WTC11 (cell line): ENCODE measurements at regions not wholly inside any gene's neighbourhood (a gene's known extent, or its start where the extent isn't known, plus 50 kb on each side); places are given as distances from the start of the nearest gene placed in this dataset.

ENCODE experiments used
- ATAC-seq: fragments of 200-7000 bp; cut with Tn5 transposase; 2 replicates; pipeline ENCODE4 v1.10.0; 2021; ENCODE audit warnings: mild to moderate bottlenecking, moderate library complexity
- CTCF ChIA-PET: fragments of 300-600 bp; sonication (Branson Sonifier 250); formaldehyde crosslinking; loops from one replicate; lab custom pipeline; 2021; ENCODE audit warnings: antibody characterized with exemption; lab: Charles Lee
- POLR2A ChIA-PET: fragments of 350-600 bp; sonication (Branson Sonifier 250); formaldehyde crosslinking; loops from one replicate; lab custom pipeline; 2021; ENCODE audit warnings: antibody characterized with exemption; lab: Charles Lee
- DNase-seq: peaks from one replicate; pipeline ENCODE4 v3.0.0; 2021; ENCODE audit warnings: low spot score
- H3K27ac Mint-ChIP-seq: 2 replicates; pipeline ENCODE4 v1.8.0; 2021; ENCODE audit warnings: mixed read lengths
- H3K27me3 Mint-ChIP-seq: 2 replicates; pipeline ENCODE4 v1.8.0; 2021; ENCODE audit warnings: low read depth, mild to moderate bottlenecking, moderate library complexity, mixed read lengths
- H3K36me3 Mint-ChIP-seq: 2 replicates; pipeline ENCODE4 v1.8.0; 2021; ENCODE audit warnings: mixed read lengths
- H3K4me1 Mint-ChIP-seq: 2 replicates; pipeline ENCODE4 v1.8.0; 2022; ENCODE audit warnings: mixed read lengths
- H3K4me3 Mint-ChIP-seq: 2 replicates; pipeline ENCODE4 v1.8.0; 2021; ENCODE audit warnings: mild to moderate bottlenecking, moderate library complexity, mixed read lengths
- H3K9me3 Mint-ChIP-seq: 2 replicates; pipeline ENCODE4 v1.8.0; 2021; ENCODE audit warnings: mixed read lengths
- AFF4 ChIP-seq: sonication (generic); formaldehyde crosslinking; IDR thresholded peaks from 2 replicates; pipeline ENCODE4 v1.8.1; 2023; ENCODE audit warnings: mild to moderate bottlenecking, missing genetic modification reagents, borderline replicate concordance
- CTCF ChIP-seq: fragments of 200-600 bp; IDR thresholded peaks from 2 replicates; pipeline ENCODE4 v1.8.0; 2022; ENCODE audit warnings: antibody characterized with exemption
- E2F4 ChIP-seq: sonication (generic); formaldehyde crosslinking; IDR thresholded peaks from 2 replicates; pipeline ENCODE4 v1.8.1; 2022; ENCODE audit warnings: low read depth, mild to moderate bottlenecking, moderate library complexity, missing genetic modification reagents, borderline replicate concordance
- FOXP4 ChIP-seq: sonication (generic); formaldehyde crosslinking; IDR thresholded peaks from 2 replicates; pipeline ENCODE4 v1.8.0; 2022; ENCODE audit warnings: mild to moderate bottlenecking, missing genetic modification reagents
- GABPB1 ChIP-seq: sonication (generic); formaldehyde crosslinking; IDR thresholded peaks from 2 replicates; pipeline ENCODE4 v1.8.1; 2023; ENCODE audit warnings: mild to moderate bottlenecking, missing genetic modification reagents
- IRF2 ChIP-seq: sonication (generic); formaldehyde crosslinking; IDR thresholded peaks from 2 replicates; pipeline ENCODE4 v1.8.0; 2022; ENCODE audit warnings: low read depth, missing genetic modification reagents, borderline replicate concordance
- MAX ChIP-seq: sonication (generic); formaldehyde crosslinking; IDR thresholded peaks from 2 replicates; pipeline ENCODE4 v1.8.0; 2022; ENCODE audit warnings: mild to moderate bottlenecking, missing genetic modification reagents
- MYBL2 ChIP-seq: sonication (generic); formaldehyde crosslinking; IDR thresholded peaks from 2 replicates; pipeline ENCODE4 v1.8.1; 2023; ENCODE audit warnings: mild to moderate bottlenecking, moderate library complexity, missing genetic modification reagents
- NFYB ChIP-seq: sonication (generic); formaldehyde crosslinking; conservative IDR thresholded peaks from 2 replicates; pipeline ENCODE4 v1.8.0; 2022; ENCODE audit warnings: low read depth, missing genetic modification reagents
- NR1H2 ChIP-seq: sonication (generic); formaldehyde crosslinking; IDR thresholded peaks from 2 replicates; pipeline ENCODE4 v1.9.0; 2021; ENCODE audit warnings: mild to moderate bottlenecking, moderate library complexity, missing genetic modification reagents
- NR2C2 ChIP-seq: sonication (generic); formaldehyde crosslinking; IDR thresholded peaks from 2 replicates; pipeline ENCODE4 v1.8.0; 2022; ENCODE audit warnings: mild to moderate bottlenecking, missing genetic modification reagents
- OVOL2 ChIP-seq: fragments of 250-450 bp; sonication (Bioruptor Pico); IDR thresholded peaks from 2 replicates; pipeline ENCODE4 v1.9.0; 2021; ENCODE audit warnings: mild to moderate bottlenecking, borderline replicate concordance
- SMAD4 ChIP-seq: sonication (generic); formaldehyde crosslinking; IDR thresholded peaks from 2 replicates; pipeline ENCODE4 v1.8.0; 2022; ENCODE audit warnings: mild to moderate bottlenecking, missing genetic modification reagents
- TCF7 ChIP-seq: sonication (generic); formaldehyde crosslinking; IDR thresholded peaks from 2 replicates; pipeline ENCODE4 v1.8.0; 2022; ENCODE audit warnings: mild to moderate bottlenecking, low read depth, missing genetic modification reagents, moderate library complexity
- TEAD4 ChIP-seq: sonication (generic); formaldehyde crosslinking; IDR thresholded peaks from 2 replicates; pipeline ENCODE4 v1.8.0; 2022; ENCODE audit warnings: mild to moderate bottlenecking, missing genetic modification reagents
- TP53 ChIP-seq: sonication (generic); formaldehyde crosslinking; IDR thresholded peaks from 2 replicates; pipeline ENCODE4 v1.8.1; 2023; ENCODE audit warnings: mild to moderate bottlenecking, missing genetic modification reagents
- ZMAT4 ChIP-seq: fragments of 250-450 bp; sonication (Bioruptor Pico); IDR thresholded peaks from 2 replicates; pipeline ENCODE4 v1.9.0; 2021; ENCODE audit warnings: mild to moderate bottlenecking
- ZNF232 ChIP-seq: sonication (generic); formaldehyde crosslinking; IDR thresholded peaks from 2 replicates; pipeline ENCODE4 v1.8.0; 2022; ENCODE audit warnings: mild to moderate bottlenecking, missing genetic modification reagents
- ZNF317 ChIP-seq: sonication (generic); formaldehyde crosslinking; IDR thresholded peaks from 2 replicates; pipeline ENCODE4 v1.8.1; 2023; ENCODE audit warnings: low read depth, mild to moderate bottlenecking, moderate library complexity, missing genetic modification reagents, borderline replicate concordance
- ZNF423 ChIP-seq: fragments of 250-450 bp; sonication (Bioruptor Pico); IDR thresholded peaks from 2 replicates; pipeline ENCODE4 v2.1.2; 2022; ENCODE audit warnings: mild to moderate bottlenecking, moderate library complexity

- TF ChIP-seq AFF4 (CRISPR knock-in tag): no peak
- TF ChIP-seq MAX: no peak
- no peak for TF ChIP-seq TCF7 (CRISPR knock-in tag)
- no peak for TF ChIP-seq ZNF232 (CRISPR knock-in tag)
- no peak for TF ChIP-seq NFYB (CRISPR knock-in tag)
- no peak for TF ChIP-seq TP53 (CRISPR knock-in tag)
Observed at GRCh38 chr14:27612121-27612520, 1014.3 kb upstream of the NOVA1 start (continued).

GRCh38 chr14:27613102-27613501 is 1015.3 kb upstream of the NOVA1 start:
- ATAC-seq (peak; percentile 67), DNase-seq (no peak)
- Mint-ChIP-seq H3K4me1 (peaks cover 36% of the 10 kb centered on the region), H3K4me3 (no peak overlapping the region), H3K27me3 (no peaks in the 10 kb centered on the region), H3K27ac (no peak overlapping the region), H3K36me3 (peaks cover 7% of the 10 kb centered on the region; the same call in 1 of the 2 replicates), H3K9me3 (peaks cover 6% of the 10 kb centered on the region)
- ChIA-PET POLR2A (interaction anchor here (0.7 kb wide), 1 partner anchor 179 kb away, joined by 3 read pairs; no protein-coding TSS in a partner anchor), CTCF (no interaction called here)
- no peak for TF ChIP-seq NR1H2
- no peak for TF ChIP-seq ZNF317 (CRISPR knock-in tag)
- TF ChIP-seq NR2C2: no peak
- TF ChIP-seq FOXP4 (CRISPR knock-in tag): no peak

- no peaks in the 10 kb centered on the region for H3K4me1 Mint-ChIP-seq
- CTCF ChIA-PET: no interaction called here
- peaks cover 71% of the 10 kb centered on the region for H3K9me3 Mint-ChIP-seq
- H3K36me3 Mint-ChIP-seq: peaks cover 58% of the 10 kb centered on the region
- no peak overlapping the region for H3K27ac Mint-ChIP-seq
- ATAC-seq (no peak), DNase-seq (no peak)
- H3K4me3 Mint-ChIP-seq: no peak overlapping the region
- POLR2A ChIA-PET: no interaction called here
- H3K27me3 Mint-ChIP-seq: no peaks in the 10 kb centered on the region; the same call in 1 of the 2 replicates
- TF ChIP-seq ZMAT4 (CRISPR knock-in tag) (no peak), OVOL2 (CRISPR knock-in tag) (no peak), GABPB1 (CRISPR knock-in tag) (no peak), NR1H2 (no peak), MAX (no peak), CTCF (no peak), E2F4 (CRISPR knock-in tag) (no peak), IRF2 (CRISPR knock-in tag) (no peak), MYBL2 (CRISPR knock-in tag) (no peak), NR2C2 (no peak), SMAD4 (CRISPR knock-in tag) (no peak), ZNF232 (CRISPR knock-in tag) (no peak), ZNF423 (no peak), TEAD4 (CRISPR knock-in tag) (no peak), FOXP4 (CRISPR knock-in tag) (no peak)
Observed at GRCh38 chr14:27623782-27624181, 1025.9 kb upstream of the NOVA1 start.
